GM18909 (cell line): ENCODE measurements at regions not wholly inside any gene's neighbourhood (a gene's known extent, or its start where the extent isn't known, plus 50 kb on each side); places are given as distances from the start of the nearest gene placed in this dataset.

Source experiments
- ATAC-seq: cut with Tn5 transposase; IDR thresholded peaks from one replicate; pipeline ENCODE4 v1.9.1; 2021; ENCODE audit warnings: mild to moderate bottlenecking; ENCODE audit not compliant: unreplicated experiment, poor library complexity

DNA sequence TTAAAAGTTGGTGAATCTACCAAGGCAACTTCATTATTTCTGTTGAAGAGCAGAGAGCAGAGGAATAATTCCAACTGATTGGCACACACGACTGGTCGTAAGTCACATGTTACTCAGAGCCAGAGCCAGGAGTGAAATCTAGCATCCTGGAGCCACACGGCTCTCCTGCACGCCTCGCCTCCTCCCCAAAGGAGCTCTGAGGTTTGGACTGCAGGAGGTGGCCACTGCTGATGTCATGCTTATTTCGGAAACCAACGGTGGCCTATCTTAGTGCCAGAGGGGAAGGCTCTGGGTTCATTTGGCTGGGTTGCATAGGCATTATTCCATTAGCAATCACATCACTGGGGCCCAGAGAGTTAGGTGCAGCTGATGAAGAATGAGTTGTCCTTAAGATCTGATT lies 123.5 kb upstream of the RALGAPA2 start:
- ATAC-seq = no peak

DNA sequence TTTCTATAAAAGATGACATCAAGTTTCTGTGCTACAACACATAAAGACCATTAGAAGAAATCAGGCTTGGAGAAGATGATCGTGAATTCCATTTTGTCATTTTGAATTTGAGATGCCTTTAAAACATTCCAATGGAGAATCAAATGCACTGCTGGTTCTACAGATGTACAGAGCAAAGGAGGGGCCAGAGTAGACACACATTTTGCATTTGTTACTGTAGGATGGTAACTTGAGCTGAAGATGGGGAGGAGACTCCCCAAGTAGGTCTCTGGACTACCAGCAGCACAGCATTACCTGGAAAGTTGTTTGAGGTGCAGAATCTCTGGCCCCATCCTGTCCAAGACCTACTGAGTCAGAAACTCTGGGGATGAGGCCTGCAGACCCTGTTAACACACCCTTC lies 121.6 kb upstream of the RALGAPA2 start:
- ATAC-seq = no peak

DNA sequence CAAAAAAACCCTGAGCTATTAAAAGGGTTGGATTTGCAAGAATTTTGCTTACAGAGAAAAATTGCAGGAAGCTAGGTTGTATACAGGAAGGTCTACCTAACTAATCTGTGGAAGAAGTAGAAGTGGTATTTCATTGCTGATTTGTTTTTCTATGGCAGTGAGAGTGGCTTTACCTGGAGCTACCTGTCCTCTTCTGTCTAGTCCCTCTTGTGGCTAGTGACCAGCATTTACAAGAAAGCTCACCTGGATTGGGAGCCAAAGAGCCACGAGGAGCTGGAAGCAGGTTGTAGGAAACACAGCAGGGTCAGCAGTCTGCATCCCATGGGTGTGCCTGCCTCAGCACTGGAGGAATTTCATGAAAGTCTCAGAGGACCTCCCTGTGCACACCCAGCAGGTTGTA lies 120.3 kb upstream of the RALGAPA2 start:
- no peak for ATAC-seq

DNA sequence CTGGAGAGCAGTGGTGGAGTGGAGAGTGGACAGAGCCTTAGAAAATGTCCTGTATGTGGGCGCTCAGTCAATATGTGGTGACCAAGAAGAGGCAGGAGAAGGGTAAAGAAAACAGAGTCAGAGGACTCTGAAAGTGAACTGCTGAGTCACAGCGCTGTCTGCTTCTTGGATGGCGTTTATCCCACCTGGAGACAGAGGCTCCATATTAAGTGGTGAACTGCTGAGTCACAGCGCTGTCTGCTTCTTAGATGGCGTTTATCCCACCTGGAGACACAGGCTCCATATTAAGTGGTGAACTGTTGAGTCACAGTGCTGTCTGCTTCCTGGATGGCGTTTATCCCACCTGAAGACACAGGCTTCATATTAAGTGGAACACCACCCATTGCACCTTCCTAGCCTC lies 119.3 kb upstream of the RALGAPA2 start:
- ATAC-seq = no peak

DNA sequence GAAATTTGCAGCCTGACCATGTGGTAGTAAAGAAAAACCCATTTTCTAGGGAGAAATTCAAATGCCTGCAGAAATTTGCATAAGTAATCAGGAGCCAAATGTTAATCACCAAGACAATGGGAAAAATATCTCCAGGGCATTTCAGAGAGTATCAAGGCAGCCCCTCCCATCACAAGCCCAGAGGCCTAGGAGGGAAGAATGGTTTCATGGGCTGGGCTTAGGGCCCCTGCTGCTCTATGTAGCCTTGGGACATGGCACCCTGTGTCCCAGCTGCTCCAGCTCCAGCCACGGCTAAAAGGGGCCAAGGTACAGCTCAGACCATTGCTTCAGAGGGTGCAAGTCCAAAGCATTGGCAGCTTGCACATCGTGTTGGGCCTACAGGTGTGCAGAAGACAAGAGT lies 117.2 kb upstream of the RALGAPA2 start:
- ATAC-seq = no peak

DNA sequence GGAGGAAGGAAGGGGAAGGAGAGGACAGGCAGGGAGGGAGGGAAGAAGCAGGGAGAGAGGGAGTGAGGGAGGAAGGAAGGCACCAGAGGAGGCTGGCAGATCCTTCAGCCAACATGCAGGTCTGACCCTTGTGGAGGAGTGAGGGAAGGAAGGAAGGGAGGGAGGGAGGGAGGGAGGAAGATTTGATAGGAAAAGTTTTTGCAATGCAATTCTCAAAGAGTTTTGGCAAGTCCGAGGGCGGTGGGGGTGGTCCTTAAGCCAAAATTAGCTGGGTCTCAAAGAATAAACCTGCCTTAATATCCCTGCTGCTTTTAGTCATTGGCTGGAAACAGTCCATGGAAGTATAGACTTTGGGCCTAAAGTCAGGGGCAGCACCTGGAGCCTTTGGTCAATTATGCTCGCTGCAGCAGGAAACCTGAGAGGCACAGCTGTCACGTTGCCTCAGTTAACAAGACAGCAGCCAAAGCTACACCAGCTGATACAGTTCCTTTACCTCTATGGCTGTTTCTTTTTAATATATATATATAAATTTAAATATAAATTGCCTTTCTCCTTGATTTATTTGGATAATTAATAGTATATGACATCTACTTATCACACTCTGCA lies 115.7 kb upstream of the RALGAPA2 start:
- ATAC-seq = no peak

DNA sequence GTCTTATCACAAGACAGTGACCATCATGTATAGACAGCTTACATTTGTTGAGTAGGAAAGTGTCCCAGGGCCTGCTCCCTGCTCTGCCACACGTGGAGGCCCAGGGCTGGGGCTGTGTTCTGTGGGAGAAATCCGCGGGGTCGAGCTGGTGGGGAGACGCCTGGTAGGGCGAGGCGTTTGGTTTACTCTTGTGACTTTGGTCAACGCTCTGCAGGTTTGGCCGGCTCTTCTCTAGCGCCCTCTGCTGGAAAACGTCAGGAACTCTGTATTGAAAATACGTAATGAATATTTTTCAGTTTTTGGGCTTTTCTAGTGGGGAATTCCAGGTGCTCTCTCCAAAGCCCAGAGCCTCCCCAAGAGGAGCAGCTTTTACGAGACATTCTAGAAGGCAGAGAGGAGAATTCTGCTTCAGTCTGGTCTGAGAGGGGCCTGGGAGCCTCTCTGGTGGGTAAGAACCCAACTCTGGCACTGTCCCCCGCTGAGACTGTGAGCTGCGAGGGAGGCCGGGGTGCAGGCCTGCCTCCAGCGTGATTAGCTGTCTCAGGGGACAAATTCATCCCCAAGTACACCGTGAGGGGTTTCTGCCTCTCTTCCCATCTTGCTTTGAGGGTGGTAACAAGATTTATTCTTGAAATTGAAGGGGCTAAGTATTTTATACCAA lies 112.6 kb upstream of the RALGAPA2 start:
- no peak for ATAC-seq

DNA sequence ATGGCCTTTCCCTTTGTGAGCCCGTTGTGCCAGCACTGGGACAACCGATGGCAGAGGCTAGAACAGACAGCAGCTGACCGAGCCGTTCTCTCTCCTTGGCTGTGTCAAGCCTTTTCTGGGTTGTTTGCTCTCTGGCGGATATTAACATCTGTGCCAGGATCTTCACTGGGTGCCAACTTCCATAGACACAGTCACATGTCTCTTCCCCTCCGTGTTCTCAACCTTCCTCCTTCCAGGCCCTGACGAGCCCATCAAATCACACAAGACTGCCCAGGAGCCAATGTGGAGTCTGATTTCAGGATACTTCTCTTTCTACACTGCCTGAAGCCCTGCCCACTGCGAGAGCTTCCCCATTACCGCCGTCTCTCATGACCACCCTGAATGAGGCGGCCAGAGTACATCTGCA lies 111.0 kb upstream of the RALGAPA2 start:
- no peak for ATAC-seq

DNA sequence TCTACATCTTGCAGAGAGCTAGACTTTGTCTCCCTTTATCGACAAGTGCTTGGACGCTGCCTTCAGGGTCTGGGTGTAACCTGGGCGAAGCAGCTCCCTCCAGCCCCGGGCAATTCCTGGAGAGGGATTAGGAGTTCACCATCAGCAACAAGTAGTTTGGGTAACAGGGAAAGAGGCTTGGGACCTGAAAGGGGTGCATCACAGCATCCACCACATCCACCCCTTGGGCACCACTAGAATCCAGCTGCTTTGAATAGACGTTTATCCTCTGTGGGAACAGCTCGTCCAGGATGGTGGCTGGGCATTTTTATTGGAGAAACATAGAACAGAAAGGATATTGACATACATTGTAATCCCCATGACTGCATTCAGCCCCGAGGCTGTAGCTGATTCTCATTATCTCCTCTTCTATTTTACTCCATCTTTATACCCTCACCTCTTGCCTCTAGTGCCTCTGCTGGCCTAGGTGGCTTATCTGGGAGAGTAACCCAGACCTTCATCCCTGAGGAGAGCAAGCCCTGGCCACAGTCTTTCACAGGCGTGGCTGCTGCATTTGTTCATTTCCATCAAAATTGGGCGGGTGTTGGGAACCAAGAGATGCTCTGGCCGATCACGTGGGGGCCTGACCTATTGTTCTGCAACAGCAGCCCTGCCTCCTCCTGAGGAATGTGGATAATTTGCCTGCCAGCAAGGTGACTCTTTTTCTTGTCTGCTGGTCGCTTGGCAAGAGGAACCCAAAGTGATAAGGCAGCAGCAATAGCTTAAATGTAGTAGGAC lies 109.2 kb upstream of the RALGAPA2 start:
- ATAC-seq = no peak

DNA sequence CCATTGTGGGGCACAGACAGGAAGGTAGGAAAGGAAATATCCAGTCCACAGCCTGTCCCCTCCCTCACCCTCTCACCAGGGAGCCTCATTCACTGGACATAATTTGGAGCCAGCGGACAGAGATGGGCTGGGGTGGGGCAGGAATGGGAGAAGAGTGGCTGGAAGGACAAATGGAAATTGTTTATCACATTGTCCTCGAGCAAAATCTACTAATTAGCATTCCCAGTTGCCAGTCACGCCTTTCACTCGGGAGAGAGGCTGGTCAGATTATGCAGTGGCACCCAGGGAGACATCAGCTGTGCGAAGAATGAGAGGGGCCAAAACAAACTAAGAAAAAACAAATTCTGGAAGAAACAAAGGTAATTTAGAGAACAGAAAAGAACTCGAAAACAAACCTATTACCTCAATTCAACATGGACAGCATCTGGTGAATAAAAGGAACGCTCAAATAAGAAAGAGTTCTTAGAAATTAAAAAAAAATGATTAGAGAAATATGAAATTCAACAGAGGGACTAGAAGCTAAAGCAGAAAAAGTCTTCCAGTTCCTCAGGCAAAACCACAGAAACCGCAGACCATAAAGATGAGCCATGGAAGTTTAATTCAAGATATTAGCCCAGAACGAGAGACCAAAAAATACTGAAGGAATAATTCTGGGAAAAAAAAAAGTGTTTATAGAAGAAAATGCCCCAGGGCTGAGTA lies 108.5 kb upstream of the RALGAPA2 start:
- ATAC-seq = no peak

DNA sequence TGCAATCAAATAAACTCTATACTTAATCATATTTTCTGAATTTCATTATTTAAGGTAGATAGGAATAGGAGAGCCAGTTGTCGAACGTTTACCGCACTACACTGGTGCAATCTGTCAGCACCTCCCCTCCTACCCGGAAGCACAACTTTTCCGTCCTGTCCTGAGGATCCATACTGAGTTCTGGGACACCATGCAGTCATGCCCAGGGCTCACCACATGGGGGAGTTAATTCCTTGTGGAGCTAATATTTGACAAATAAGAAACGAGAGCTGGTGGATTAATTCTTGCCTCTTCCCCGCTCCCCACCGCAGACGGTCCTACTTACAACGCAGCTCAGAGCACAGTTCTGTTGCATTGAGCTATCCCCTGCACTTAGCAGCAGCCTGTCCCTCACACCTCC lies 107.7 kb upstream of the RALGAPA2 start:
- ATAC-seq = no peak

DNA sequence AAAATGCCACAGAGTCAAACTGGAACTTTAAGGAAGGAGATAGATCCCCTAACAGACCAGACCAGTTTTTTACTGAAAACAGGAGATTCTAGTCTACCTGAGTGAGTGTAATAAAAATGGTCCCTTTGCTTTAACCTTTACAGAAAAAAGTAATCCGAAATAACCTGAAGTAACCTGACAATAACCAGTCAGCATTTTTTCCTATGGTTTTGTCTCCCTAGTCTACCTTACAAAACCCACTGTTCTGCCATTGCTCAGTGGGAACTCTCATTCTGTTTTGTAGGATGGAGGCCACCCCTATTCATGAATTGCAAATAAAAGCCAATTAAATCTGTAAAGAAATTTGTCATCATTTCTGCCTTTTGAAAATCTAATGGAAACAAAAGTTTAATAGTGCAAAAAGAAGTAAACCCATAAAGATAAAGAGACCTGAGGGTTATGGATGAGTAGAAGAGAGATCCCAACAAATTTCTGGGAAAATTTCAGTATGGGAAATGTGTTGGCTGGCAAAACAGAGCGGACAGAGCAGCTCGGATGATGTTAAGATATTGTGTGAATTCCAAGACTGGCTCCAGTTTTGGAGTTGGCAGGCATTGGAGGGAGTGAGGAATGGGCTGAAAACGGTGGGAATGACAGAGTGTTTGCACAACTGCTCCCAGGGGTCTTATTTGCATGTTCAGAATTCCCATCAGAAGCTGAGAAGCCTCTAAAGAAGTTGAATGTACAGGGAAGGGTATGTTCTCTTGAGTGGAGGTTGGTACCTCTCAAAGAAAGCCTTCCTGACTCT lies 104.7 kb upstream of the RALGAPA2 start:
- ATAC-seq = no peak

DNA sequence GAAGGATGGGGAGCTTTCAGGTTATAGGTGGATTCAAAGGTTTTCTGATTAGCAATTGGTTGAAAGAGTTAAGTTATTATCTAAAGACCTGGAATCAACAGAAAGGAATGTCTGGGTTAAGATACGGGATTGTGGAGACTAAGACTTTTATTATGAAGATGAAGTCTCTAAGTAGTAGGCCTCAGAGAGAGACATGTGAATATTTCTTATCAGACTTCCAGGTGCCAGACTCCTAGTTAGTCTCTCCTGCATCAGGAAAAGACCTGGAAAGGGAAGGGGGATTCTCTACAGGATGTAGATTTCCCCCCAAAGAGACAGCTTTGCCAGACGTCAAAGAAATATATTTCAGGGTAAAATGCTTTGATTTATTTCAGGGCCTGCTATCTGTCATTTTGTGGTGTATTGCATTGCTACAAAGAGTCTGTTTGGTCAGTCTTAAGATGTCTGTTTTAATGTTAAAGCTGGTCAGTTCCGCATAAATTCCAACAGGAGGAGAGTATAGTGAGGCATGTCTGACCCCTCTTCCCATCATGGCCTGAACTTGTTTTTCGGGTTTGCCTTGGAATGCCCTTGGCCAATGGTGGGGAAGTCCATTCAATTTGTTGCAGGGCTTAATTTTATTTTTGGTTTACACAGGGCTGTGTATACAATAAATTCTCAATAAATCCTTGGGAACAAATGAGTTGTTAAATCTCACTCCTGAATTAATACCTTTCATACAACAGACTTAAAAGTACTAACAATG lies 103.4 kb upstream of the RALGAPA2 start:
- no peak for ATAC-seq

DNA sequence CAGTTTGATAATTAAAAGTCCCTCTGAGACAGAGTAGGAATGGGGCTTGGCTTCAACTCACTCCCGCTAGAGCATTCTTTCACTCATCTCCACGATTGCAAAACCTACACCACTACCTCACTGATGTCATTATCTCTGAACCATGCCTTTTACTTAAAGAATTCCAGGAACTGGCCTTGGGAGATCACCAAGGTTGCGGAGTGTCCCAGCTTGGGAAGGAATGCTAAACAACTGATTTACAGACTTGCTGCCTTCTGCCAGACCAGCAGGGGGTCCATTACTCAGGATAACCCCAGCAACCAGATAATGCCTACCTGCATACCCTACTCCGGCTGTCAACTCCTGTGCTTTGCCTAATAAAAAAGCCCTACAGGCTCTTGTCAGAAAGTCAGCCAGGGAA lies 102.2 kb upstream of the RALGAPA2 start:
- ATAC-seq = no peak

DNA sequence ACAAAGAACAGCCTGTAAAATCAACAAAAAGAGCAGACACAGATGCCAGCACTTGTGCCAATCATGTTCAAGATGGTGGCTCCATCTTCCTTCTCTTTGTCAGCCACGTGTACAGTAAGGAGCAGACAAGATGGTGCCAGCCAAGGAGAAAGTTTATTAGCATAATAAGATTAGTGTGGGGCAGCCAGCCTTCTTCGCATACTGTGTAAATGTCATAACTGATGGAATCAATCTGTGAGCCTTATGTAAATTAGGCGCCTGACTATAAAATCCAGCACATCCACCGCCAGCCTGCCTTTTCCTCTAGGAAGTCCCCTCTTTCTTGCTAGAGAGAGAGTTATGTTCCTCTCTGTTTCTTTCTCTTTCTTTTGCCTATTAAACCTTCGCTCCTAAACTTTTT lies 99.7 kb upstream of the RALGAPA2 start:
- no peak for ATAC-seq

DNA sequence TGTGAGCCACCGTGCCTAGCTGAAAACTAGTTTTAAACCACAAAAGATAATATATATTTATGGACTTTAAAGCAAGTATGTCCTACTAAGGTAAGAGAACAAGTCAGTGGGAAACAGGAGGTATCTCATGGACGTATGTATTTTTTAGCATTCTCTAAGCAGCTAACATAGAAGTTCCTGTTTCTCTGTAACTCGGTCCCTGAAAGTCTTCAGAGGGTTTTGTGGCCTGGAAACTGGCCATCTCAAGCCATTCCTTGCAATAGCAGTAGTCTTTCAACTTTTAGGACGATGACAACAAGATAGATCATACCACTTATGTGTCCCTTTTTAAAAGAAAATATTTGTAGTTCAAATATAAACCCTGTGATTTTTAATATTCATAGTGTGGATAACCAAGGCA lies 95.6 kb upstream of the RALGAPA2 start:
- no peak for ATAC-seq

DNA sequence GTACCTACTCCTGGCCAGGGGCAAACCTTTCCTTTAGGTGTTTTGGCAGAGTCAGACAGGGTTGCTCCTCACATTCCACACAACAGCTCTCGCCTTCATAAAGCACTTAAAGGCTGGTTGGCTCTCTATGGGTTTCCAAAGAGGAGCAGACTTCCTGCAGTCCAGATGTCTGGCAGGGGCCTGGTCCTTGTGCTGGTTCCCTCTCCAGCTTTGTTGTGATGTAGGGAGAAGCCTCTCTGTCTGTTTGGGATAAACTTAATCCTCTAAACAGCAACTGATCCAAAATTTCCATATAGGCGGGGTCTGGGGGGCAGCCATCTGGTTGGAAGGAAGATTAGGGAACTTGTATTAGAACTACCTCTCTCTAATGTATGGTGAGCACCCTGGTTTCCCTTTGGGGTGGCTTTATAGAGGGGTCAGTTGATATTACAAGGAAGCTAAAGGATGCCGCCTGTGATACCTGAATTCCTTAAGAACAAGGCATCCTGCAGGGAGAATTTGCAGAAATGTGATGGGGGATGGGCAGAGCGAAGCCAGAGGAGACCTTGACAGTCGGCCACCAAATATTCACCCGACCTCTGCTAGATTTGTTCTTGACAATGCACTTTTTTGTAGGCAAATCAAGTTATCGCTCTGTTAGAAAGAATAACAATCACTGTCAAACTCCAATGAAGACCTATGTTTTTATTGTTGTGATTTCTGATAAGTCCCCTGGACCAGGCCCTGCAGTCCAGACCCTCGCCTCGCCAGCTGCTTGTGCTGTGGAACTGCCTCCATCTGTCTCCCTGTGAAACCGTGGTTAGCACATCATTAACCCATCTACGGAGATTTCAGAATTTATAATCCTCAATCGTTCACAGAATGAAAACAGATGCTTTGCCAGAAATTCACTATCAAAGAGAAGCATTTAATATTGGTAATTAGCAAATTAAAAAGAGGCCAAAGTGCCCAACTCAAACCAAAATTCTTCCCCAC lies 94.0 kb upstream of the RALGAPA2 start:
- no peak for ATAC-seq

DNA sequence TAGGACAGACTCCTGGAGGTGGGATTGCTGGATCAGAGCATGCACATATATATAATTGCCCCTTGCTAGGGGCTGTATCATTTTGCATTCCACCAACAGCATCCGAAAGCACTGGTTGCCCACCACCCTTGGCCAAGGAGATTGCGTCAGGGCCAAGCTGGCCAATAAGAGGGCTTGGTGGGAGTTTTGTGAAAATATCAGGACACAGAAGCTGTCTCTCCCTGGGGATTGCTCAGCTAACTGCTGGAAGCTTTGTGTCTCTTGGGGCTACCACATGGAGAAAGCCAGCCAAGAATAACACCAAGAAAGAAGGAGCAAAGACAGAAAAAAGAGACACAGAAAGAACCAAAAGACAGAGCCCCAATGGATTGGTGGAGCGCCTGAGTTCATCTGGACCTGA lies 90.6 kb upstream of the RALGAPA2 start:
- ATAC-seq = no peak

DNA sequence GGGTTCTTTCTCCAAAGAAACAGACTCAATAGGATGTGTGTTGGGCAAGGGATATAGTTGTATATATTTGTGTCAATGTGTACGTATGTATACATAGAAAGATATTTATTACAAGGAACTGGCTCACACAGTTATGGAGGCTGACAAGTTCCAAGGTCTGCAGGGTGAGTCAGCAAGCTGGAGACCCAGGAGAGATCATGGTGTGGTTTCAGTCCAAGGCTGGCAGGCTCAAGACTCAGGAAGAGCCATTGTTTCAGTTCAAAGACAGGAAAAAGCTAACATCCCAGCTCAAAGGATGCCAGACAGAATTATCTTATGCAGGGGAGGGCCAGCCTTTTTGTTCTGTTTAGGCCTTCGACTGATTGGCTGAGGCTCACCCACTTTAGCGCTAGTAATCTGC lies 89.9 kb upstream of the RALGAPA2 start:
- no peak for ATAC-seq
